Upper lobe of right lung (tissue), 1 donor: ENCODE measurements at regions not wholly inside any gene's neighbourhood (a gene's known extent, or its start where the extent isn't known, plus 50 kb on each side); places are given as distances from the start of the nearest gene placed in this dataset.

ENCODE experiments used
- ATAC-seq: fragments of 200-7000 bp; cut with Tn5 transposase; one replicate; pipeline ENCODE4 v1.9.1; 2020; ENCODE audit warnings: mild to moderate bottlenecking, moderate library complexity
- DNase-seq: peaks from one replicate; pipeline ENCODE4 v3.0.0-alpha.2; 2020
- H3K27ac ChIP-seq: fragments of 200-600 bp; one replicate; pipeline ENCODE4 v1.8.0; 2022
- H3K27me3 ChIP-seq: fragments of 200-600 bp; one replicate; pipeline ENCODE4 v1.8.0; 2022; ENCODE audit warnings: mild to moderate bottlenecking
- H3K36me3 ChIP-seq: fragments of 200-600 bp; one replicate; pipeline ENCODE4 v1.8.0; 2022
- H3K4me1 ChIP-seq: fragments of 200-600 bp; one replicate; pipeline ENCODE4 v1.8.0; 2022
- H3K4me3 ChIP-seq: fragments of 200-600 bp; one replicate; pipeline ENCODE4 v1.8.0; 2022; ENCODE audit warnings: mild to moderate bottlenecking
- H3K9me3 ChIP-seq: fragments of 200-600 bp; one replicate; pipeline ENCODE4 v1.8.0; 2022
- intact Hi-C: fragments of 100-400 bp; cut with DNase I; formaldehyde crosslinking; loops from one replicate; pipeline ENCODE4 v1.11.0; 2022
- TF ChIP-seq, protein P1 (sequence below): fragments of 200-600 bp; IDR thresholded peaks from one replicate; pipeline ENCODE4 v1.8.0; 2022; ENCODE audit warnings: antibody characterized with exemption
- donor health status: DM: no; HTN: yes; CAD: no; lungs with severe emphysema.

DNA sequence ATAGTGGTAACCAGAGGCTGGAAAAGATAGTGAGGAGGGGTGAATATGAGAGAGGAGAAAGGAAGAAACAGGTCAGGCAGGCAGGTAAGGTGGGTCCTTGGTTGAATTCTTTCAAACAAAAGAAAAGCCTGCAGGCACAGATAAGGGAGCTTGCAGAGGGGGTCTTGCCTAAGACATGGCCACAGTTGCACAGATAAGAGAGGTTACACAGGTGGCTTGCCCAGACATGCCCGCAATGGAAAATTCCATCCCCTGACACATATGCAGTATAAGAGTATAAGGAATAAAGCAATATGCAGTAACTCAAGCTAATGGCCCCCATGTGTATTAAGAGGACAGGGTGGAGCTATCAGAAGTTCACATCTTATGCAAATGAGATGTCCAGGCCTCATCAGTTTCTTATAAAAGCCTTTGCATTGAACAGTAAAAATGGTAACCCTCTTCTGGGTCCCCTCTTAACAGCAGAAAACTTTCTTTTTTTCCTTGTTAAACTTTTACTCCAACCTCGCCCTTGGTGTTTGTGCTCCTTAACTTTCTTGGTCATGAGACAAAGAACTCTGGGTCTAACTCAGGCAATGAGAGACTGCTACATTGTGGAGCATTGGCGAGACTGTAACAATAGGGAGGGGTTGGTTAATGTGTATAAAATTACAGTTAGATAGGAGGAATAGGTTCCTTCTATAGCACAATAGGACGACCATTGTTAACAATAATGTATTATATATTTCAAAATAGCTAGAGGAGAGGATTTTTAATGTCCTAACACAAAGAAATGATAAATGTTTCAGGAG is 764.6 kb downstream of the TSN start:
- ATAC-seq = no peak
- H3K4me3 ChIP-seq = no peak overlapping the region
- intact Hi-C loops = no loop called here

DNA sequence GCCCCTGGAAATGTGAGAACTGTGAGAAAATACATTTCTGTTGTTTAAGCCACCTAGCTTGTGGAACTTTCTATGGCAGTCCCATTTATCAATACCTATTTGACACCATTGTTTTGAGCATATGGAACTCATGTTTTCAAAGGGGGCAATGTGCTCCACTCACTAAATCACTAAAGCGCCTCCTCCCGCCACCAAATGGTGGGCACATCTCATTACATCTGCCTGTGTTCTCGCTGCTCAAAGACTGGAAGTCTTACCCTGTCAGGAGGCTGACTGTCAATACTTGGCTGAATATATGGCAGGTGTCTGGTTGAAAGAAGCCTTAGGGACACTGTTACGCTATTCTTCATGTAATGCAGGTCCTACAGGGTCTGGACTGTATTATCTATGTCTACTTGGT is 767.7 kb downstream of the TSN start:
- Histone ChIP-seq H3K4me1 (no peaks in the 10 kb centered on the region), H3K27ac (no peak overlapping the region), H3K4me3 (no peak overlapping the region), H3K27me3 (no peaks in the 10 kb centered on the region), H3K9me3 (no peaks in the 10 kb centered on the region), H3K36me3 (no peaks in the 10 kb centered on the region)
- TF ChIP-seq, protein P1, sequence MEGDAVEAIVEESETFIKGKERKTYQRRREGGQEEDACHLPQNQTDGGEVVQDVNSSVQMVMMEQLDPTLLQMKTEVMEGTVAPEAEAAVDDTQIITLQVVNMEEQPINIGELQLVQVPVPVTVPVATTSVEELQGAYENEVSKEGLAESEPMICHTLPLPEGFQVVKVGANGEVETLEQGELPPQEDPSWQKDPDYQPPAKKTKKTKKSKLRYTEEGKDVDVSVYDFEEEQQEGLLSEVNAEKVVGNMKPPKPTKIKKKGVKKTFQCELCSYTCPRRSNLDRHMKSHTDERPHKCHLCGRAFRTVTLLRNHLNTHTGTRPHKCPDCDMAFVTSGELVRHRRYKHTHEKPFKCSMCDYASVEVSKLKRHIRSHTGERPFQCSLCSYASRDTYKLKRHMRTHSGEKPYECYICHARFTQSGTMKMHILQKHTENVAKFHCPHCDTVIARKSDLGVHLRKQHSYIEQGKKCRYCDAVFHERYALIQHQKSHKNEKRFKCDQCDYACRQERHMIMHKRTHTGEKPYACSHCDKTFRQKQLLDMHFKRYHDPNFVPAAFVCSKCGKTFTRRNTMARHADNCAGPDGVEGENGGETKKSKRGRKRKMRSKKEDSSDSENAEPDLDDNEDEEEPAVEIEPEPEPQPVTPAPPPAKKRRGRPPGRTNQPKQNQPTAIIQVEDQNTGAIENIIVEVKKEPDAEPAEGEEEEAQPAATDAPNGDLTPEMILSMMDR = no peak
- no peak for ATAC-seq
- no peak for DNase-seq
- intact Hi-C loops = no loop called here

More for the DNA sequence above, 764.6 kb downstream of the TSN start:
- Histone ChIP-seq H3K4me1 (no peaks in the 10 kb centered on the region), H3K27me3 (no peaks in the 10 kb centered on the region), H3K27ac (no peak overlapping the region), H3K36me3 (no peaks in the 10 kb centered on the region), H3K9me3 (no peaks in the 10 kb centered on the region)
- DNase-seq = no peak
- TF ChIP-seq, protein P1 = no peak

DNA sequence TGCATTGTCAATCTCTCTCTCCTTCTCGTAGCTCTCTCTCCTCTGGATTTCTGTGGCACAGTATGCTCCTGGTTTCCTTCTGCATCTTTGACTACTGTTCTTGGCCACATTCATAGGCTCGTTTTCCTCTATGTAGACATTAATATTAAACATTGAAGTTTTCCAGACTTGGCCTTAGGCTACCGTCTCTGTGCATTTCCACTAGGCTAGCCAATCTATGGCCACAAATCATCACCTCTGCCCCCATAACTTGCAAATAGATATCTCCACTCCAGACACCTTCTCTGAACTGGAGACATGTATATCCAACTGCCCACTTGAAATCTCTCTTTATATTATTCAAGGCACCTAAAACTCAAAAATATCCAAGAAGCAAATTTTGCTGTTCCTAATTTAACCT is 768.5 kb downstream of the TSN start:
- no peak overlapping the region for H3K27ac ChIP-seq

DNA sequence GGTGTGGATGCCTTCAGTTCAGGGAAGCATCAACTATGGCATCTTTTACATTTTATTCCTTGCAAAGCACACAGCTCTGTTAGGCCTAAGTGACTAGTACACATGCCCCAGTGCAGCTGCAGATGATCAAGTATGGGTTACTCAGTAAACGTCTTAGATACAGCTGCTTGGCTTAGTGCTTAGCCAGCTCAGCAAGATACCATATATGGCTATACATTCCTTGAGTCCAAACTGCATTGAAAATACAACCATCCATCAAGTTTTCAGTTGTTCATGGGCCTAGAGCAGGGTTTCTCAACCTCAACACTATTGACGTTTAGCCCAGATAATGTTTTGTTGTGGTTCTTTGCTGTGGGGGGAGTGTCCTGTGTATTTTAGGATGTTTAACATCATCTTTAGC is 769.9 kb downstream of the TSN start:
- Histone ChIP-seq H3K27ac (no peak overlapping the region), H3K9me3 (no peaks in the 10 kb centered on the region), H3K36me3 (no peaks in the 10 kb centered on the region), H3K27me3 (no peaks in the 10 kb centered on the region), H3K4me1 (no peaks in the 10 kb centered on the region), H3K4me3 (no peak overlapping the region)
- intact Hi-C loops = no loop called here
- ATAC-seq = no peak
- TF ChIP-seq, protein P1 = no peak
- DNase-seq = no peak

More for the DNA sequence above, 768.5 kb downstream of the TSN start:
- no peaks in the 10 kb centered on the region for H3K4me1 ChIP-seq
- TF ChIP-seq, protein P1 = no peak
- no peaks in the 10 kb centered on the region for H3K9me3 ChIP-seq
- no peaks in the 10 kb centered on the region for H3K36me3 ChIP-seq
- DNase-seq (no peak), ATAC-seq (no peak)
- H3K4me3 ChIP-seq = no peak overlapping the region
- no peaks in the 10 kb centered on the region for H3K27me3 ChIP-seq
- intact Hi-C loops = no loop called here

DNA sequence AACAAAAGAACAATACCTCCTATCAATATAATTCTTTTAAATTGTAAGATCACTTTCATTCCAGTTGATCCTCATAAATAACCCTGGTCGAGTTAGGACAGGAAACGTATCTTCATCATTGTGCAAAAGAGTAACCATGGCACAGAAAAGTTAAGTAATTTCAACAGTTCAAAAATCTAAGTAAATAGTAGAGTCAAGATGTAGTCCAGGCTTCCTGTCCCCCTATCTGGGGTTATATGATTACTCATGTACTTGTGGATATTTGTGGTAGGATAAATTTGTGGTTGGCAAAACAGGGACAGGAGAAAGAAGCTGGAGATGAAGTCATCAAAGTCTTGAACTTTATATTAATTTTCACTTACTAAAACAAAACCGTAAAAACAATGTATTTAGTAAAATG is 772.6 kb downstream of the TSN start:
- ATAC-seq (no peak), DNase-seq (no peak)
- TF ChIP-seq, protein P1 = no peak
- Histone ChIP-seq H3K4me1 (no peaks in the 10 kb centered on the region), H3K27me3 (no peaks in the 10 kb centered on the region), H3K9me3 (no peaks in the 10 kb centered on the region), H3K27ac (no peak overlapping the region), H3K4me3 (no peak overlapping the region), H3K36me3 (no peaks in the 10 kb centered on the region)
- intact Hi-C loops = no loop called here
